HepG2 (cell line): ENCODE measurements at regions not wholly inside any gene's neighbourhood (a gene's known extent, or its start where the extent isn't known, plus 50 kb on each side); places are given as distances from the start of the nearest gene placed in this dataset.

Experiments used
- ATAC-seq: fragments of 200-7000 bp; cut with Tn5 transposase; 3 replicates; pipeline ENCODE4 v1.9.1; 2020; ENCODE audit warnings: mild to moderate bottlenecking, moderate library complexity
- BruUV-seq: library from RNA; stranded (reverse); fragments of 400-500 nt; replicated peaks from 2 replicates; lab custom pipeline; 2021; lab: Mats Ljungman, UMichigan
- CTCF ChIA-PET: fragments of 300-600 bp; formaldehyde crosslinking; extraction: SDS; loops from one replicate; lab custom pipeline; 2021; ENCODE audit warnings: low total read pairs, inconsistent platforms, low intra/inter-chr PET ratio; lab: Yijun Ruan, JAX
- POLR2A ChIA-PET: fragments of 350-600 bp; sonication (Branson Sonifier 250); formaldehyde crosslinking; loops from one replicate; lab custom pipeline; 2020; ENCODE audit warnings: antibody characterized with exemption, inconsistent platforms; lab: Yijun Ruan, JAX
- DNase-seq: peaks from one replicate; pipeline ENCODE4 v3.0.0-alpha.2; 2015; ENCODE audit warnings: low spot score
- FAIRE-seq: peaks from 3 replicates; lab custom pipeline; 2011; peaks lifted over from hg19 to GRCh38; lab: Jason Lieb, UNC
- H2AFZ ChIP-seq: one replicate; pipeline ENCODE4 v1.6.1; 2011; ENCODE audit warnings: low read length, inconsistent platforms
- H3K27ac ChIP-seq: fragments of 300-600 bp; 3 replicates; pipeline ENCODE4 v1.8.0; 2011; ENCODE audit warnings: mixed run types, mild to moderate bottlenecking, mixed read lengths, low read length, inconsistent platforms; ENCODE audit not compliant: insufficient read depth; ENCODE audit errors: extremely low read length
- H3K27me3 ChIP-seq, 2 experiments: fragments of 200-600 bp in 1 of 2; 2 replicates in 1 of 2; 3 replicates in 1 of 2; pipeline versions ENCODE4 v1.6.0 to v1.8.0; 2011; ENCODE audit warnings: low read length in 2 of 2, mild to moderate bottlenecking in 2 of 2, moderate library complexity in 2 of 2, inconsistent platforms in 1 of 2; ENCODE audit not compliant: insufficient read depth in 2 of 2, control insufficient read depth in 1 of 2
- H3K36me3 ChIP-seq, 2 experiments: fragments of 200-600 bp in 1 of 2; replicated peaks in 1 of 2; 2 replicates in 1 of 2; 3 replicates in 1 of 2; pipeline versions ENCODE4 v1.5.1 to v1.8.0; 2011; ENCODE audit warnings: low read length in 2 of 2, inconsistent platforms in 1 of 2; ENCODE audit not compliant: insufficient read depth in 2 of 2, control insufficient read depth in 1 of 2
- H3K4me1 ChIP-seq: 2 replicates; pipeline ENCODE4 v1.5.1; 2012; ENCODE audit warnings: low read length, inconsistent platforms; ENCODE audit not compliant: insufficient read depth
- H3K4me2 ChIP-seq: 2 replicates; pipeline ENCODE4 v1.6.0; 2011; ENCODE audit warnings: low read depth, low read length, inconsistent platforms
- H3K4me3 ChIP-seq, 3 experiments: fragments of 200-600 bp in 1 of 3; sonication (generic), shearing (Covaris generic) in 1 of 3; replicated peaks in 1 of 3; 2 replicates each; pipeline ENCODE4 v1.5.1; 2011 to 2016; ENCODE audit warnings: low read length in 3 of 3, inconsistent platforms in 2 of 3, low read depth in 2 of 3, mild to moderate bottlenecking in 2 of 3, control low read depth in 1 of 3, mixed read lengths in 1 of 3; ENCODE audit not compliant: insufficient read depth in 1 of 3
- H3K79me2 ChIP-seq: one replicate; pipeline ENCODE4 v1.6.1; 2011; ENCODE audit warnings: low read length, inconsistent platforms; ENCODE audit not compliant: insufficient read depth
- H3K9ac ChIP-seq: 2 replicates; pipeline ENCODE4 v1.6.0; 2011; ENCODE audit warnings: mild to moderate bottlenecking, low read depth, low read length, inconsistent platforms; ENCODE audit not compliant: insufficient read depth
- H3K9me3 ChIP-seq: 2 replicates; pipeline ENCODE4 v1.5.1; 2012; ENCODE audit warnings: mild to moderate bottlenecking, low read length
- H4K20me1 ChIP-seq: 2 replicates; pipeline ENCODE4 v1.6.0; 2011; ENCODE audit warnings: inconsistent platforms, mild to moderate bottlenecking, low read length, moderate library complexity; ENCODE audit not compliant: insufficient read depth
- MYC ChIP-seq: sonication (generic); formaldehyde crosslinking; IDR thresholded peaks from 2 replicates; pipeline ENCODE4 v1.9.0; 2021; ENCODE audit warnings: missing genetic modification reagents, borderline replicate concordance
- SMAD1 ChIP-seq: sonication (generic); formaldehyde crosslinking; IDR thresholded peaks from 2 replicates; pipeline ENCODE4 v1.4.0; 2020; ENCODE audit warnings: missing genetic modification reagents, low read depth, mild to moderate bottlenecking, borderline replicate concordance
- SP5 ChIP-seq: IDR thresholded peaks from 2 replicates; pipeline ENCODE4 v1.6.1; 2016; ENCODE audit warnings: low read depth, borderline replicate concordance
- ZNF263 ChIP-seq: sonication (generic); formaldehyde crosslinking; IDR thresholded peaks from 2 replicates; pipeline ENCODE4 v1.4.0; 2020; ENCODE audit warnings: missing genetic modification reagents
- ZNF329 ChIP-seq: sonication (generic); formaldehyde crosslinking; IDR thresholded peaks from 2 replicates; pipeline ENCODE4 v1.9.0; 2021; ENCODE audit warnings: low read depth, mild to moderate bottlenecking, missing genetic modification reagents
- ZNF335 ChIP-seq: sonication (generic); formaldehyde crosslinking; IDR thresholded peaks from 2 replicates; pipeline ENCODE4 v1.4.0; 2020; ENCODE audit warnings: missing genetic modification reagents
- ZNF34 ChIP-seq: sonication (generic); formaldehyde crosslinking; IDR thresholded peaks from 2 replicates; pipeline ENCODE4 v1.4.0; 2020; ENCODE audit warnings: mild to moderate bottlenecking, missing genetic modification reagents, borderline replicate concordance
- ZNF343 ChIP-seq: sonication (generic); formaldehyde crosslinking; IDR thresholded peaks from 2 replicates; pipeline ENCODE4 v1.4.0; 2020; ENCODE audit warnings: mild to moderate bottlenecking, missing genetic modification reagents
- ZNF614 ChIP-seq: IDR thresholded peaks from 2 replicates; pipeline ENCODE4 v1.6.1; 2018; ENCODE audit warnings: missing biosample characterization, missing genetic modification reagents, inconsistent platforms, borderline replicate concordance
- ZSCAN25 ChIP-seq: sonication (generic); formaldehyde crosslinking; IDR thresholded peaks from 2 replicates; pipeline ENCODE4 v1.8.0; 2022; ENCODE audit warnings: mild to moderate bottlenecking, missing genetic modification reagents
- WGBS: methylation state at CpG from one replicate; pipeline ENCODE4 v1.1.6; 2017; ENCODE audit warnings: low lambda C conversion rate; 5-methylcytosine and 5-hydroxymethylcytosine counted together
- in situ Hi-C: cut with HindIII; loops from 2 replicates; pipeline ENCODE4 v1.10.0; 2017; ENCODE audit warnings: low pct_unique_long_range_greater_than_20kb; ENCODE audit not compliant: extremely low pct_ligation_motif_present
- intact Hi-C: fragments of 100-400 bp; cut with micrococcal nuclease; formaldehyde crosslinking; loops from one replicate; pipeline ENCODE4 v1.10.0; 2022; ENCODE audit not compliant: unreplicated experiment
- TF ChIP-seq, protein P1 (sequence below): sonication (generic); formaldehyde crosslinking; IDR thresholded peaks from 2 replicates; pipeline ENCODE4 v1.4.0; 2020; ENCODE audit warnings: missing genetic modification reagents, borderline replicate concordance
- TF ChIP-seq, protein P2 (sequence below): sonication (generic); formaldehyde crosslinking; IDR thresholded peaks from 2 replicates; pipeline ENCODE4 v1.4.0; 2020; ENCODE audit warnings: mild to moderate bottlenecking, missing genetic modification reagents

DNA sequence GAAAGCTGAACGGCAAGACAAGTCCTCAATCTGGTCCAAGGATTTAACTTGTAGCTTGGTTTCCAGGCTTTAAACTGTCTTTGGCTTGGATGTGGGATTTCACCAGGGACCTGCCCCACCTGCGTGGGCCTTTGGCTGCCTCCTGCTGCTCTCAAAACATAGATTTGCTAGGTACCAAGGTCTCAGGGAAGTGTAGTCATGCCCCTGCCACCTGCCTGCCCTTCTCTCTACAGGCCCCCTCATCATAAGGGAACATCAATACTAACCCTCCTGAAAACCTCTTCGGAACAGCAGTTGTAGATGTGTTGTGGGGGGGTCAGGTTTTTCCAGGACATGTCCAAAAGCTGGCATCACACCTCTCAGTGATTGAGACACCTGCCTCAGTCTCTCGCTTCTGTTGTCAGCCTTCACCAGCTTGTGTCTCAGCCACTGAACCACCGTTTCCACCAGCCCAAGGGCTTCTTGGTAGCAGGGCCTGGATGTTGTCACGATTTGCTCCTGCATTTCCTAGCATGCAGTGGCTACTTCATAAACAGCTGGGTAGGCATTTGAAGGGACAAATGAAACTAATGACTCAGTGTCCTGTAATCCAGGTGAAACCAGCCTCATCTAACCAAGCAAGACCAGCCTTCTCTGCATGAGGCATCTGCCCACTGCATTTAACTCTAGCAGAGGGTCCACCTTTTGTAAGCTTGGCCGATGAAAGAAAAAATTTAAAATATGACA is 141.6 kb upstream of the THBS2 start:
- FAIRE-seq, result no peak

DNA sequence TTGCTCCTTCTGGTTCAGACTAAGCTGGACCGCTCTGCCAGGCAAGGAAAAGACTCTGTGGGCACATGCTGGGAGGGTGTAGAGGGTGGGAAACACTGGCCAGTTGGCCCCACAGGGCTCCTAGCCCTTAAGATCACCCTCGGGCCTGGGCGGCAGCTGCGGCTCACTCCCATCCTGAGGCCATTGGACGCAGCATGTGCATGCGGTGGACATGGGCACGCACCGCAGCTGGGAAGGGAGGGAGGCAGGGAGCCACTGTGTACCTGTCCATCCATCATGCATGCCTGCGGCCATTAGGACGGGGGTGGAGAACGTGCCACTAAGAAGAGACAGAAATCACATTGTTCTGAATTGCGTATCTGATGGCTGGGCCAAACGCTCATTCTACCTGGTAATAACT is 140.1 kb upstream of the THBS2 start:
- H3K36me3 ChIP-seq, result no peaks in the 10 kb centered on the region
- ChIA-PET CTCF (no interaction called here), POLR2A (no interaction called here)
- BruUV-seq, result no TSS peak
- H3K27ac ChIP-seq, result no peak overlapping the region
- in situ Hi-C loops (no loop called here), intact Hi-C loops (no loop called here)
- no peak overlapping the region for H3K4me2 ChIP-seq
- no peaks in the 10 kb centered on the region for H3K9me3 ChIP-seq
- H2AFZ ChIP-seq, result no peak overlapping the region
- no peaks in the 10 kb centered on the region for H4K20me1 ChIP-seq
- no peak overlapping the region for H3K4me3 ChIP-seq
- WGBS, result 29% methylated on average over 7 of the region's 13 CpGs
- ATAC-seq, result no peak; the same call in 2 of the 3 replicates
- H3K4me1 ChIP-seq, result no peaks in the 10 kb centered on the region
- H3K9ac ChIP-seq, result no peak overlapping the region
- no peak for FAIRE-seq
- no peak for DNase-seq
- TF ChIP-seq ZNF343 (no peak), ZNF329 (CRISPR knock-in tag) (no peak)
- TF ChIP-seq, protein P1, sequence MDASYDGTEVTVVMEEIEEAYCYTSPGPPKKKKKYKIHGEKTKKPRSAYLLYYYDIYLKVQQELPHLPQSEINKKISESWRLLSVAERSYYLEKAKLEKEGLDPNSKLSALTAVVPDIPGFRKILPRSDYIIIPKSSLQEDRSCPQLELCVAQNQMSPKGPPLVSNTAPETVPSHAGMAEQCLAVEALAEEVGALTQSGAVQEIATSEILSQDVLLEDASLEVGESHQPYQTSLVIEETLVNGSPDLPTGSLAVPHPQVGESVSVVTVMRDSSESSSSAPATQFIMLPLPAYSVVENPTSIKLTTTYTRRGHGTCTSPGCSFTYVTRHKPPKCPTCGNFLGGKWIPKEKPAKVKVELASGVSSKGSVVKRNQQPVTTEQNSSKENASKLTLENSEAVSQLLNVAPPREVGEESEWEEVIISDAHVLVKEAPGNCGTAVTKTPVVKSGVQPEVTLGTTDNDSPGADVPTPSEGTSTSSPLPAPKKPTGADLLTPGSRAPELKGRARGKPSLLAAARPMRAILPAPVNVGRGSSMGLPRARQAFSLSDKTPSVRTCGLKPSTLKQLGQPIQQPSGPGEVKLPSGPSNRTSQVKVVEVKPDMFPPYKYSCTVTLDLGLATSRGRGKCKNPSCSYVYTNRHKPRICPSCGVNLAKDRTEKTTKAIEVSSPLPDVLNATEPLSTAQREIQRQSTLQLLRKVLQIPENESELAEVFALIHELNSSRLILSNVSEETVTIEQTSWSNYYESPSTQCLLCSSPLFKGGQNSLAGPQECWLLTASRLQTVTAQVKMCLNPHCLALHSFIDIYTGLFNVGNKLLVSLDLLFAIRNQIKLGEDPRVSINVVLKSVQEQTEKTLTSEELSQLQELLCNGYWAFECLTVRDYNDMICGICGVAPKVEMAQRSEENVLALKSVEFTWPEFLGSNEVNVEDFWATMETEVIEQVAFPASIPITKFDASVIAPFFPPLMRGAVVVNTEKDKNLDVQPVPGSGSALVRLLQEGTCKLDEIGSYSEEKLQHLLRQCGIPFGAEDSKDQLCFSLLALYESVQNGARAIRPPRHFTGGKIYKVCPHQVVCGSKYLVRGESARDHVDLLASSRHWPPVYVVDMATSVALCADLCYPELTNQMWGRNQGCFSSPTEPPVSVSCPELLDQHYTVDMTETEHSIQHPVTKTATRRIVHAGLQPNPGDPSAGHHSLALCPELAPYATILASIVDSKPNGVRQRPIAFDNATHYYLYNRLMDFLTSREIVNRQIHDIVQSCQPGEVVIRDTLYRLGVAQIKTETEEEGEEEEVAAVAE (CRISPR knock-in tag), result no peak
- TF ChIP-seq, protein P2, sequence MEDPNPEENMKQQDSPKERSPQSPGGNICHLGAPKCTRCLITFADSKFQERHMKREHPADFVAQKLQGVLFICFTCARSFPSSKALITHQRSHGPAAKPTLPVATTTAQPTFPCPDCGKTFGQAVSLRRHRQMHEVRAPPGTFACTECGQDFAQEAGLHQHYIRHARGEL (CRISPR knock-in tag), result no peak
- peaks cover 2 to 49% of the 10 kb centered on the region in 2 experiments for H3K27me3 ChIP-seq
- no peaks in the 10 kb centered on the region for H3K79me2 ChIP-seq

More for the DNA sequence above, 141.6 kb upstream of the THBS2 start:
- CTCF ChIA-PET, result no interaction called here
- no peak overlapping the region for H3K4me3 ChIP-seq
- TF ChIP-seq ZNF335 (CRISPR knock-in tag) (no peak), SP5 (CRISPR knock-in tag) (no peak), ZNF263 (no peak), ZNF34 (CRISPR knock-in tag) (no peak), ZSCAN25 (CRISPR knock-in tag) (no peak), ZNF614 (no peak), SMAD1 (CRISPR knock-in tag) (no peak), MYC (CRISPR knock-in tag) (no peak)
- TF ChIP-seq, all 625 proteins: peak for 0
- intact Hi-C loops, result no loop called here
- Histone ChIP-seq H3K36me3 (no peaks in the 10 kb centered on the region), H3K4me1 (no peaks in the 10 kb centered on the region), H3K9ac (no peak overlapping the region), H3K79me2 (no peaks in the 10 kb centered on the region), H3K9me3 (no peaks in the 10 kb centered on the region), H3K4me2 (no peak overlapping the region), H4K20me1 (no peaks in the 10 kb centered on the region), H3K27me3 (peaks cover 2 to 52% of the 10 kb centered on the region in 2 experiments), H3K27ac (no peak overlapping the region), H2AFZ (no peak overlapping the region)
- WGBS, result 2% methylated on average over 6 of the region's 7 CpGs
- ATAC-seq (no peak), DNase-seq (no peak)
- BruUV-seq, result no TSS peak
- in situ Hi-C loops, result no loop called here
- POLR2A ChIA-PET, result no interaction called here
